GM12874 (cell line): ENCODE measurements at regions not wholly inside any gene's neighbourhood (a gene's known extent, or its start where the extent isn't known, plus 50 kb on each side); places are given as distances from the start of the nearest gene placed in this dataset.

ENCODE experiments used
- TF ChIP-seq, protein P1 (sequence below): IDR thresholded peaks from 2 replicates; pipeline ENCODE4 v1.5.1; 2011; ENCODE audit warnings: low read depth, mild to moderate bottlenecking, control low read depth, low read length, moderate library complexity; ENCODE audit not compliant: insufficient read depth

DNA sequence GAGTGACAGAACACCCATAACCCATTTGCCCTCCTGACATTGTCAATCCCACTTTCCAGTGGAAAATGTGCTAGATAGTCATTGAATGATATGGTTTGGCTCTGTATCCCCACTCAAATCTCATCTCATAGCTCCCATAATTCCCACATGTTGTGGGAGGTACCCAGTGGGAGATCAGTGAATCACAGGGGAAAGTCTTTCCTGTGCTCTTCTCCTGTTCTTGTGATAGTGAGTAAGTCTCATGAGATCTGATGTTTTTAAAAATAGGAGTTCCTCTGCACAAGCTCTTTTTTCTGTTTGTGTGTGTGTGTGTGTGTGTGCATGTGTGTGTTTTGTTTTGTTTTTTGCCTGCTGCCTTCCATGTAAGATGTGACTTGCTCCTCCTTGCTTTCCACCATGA is 191.7 kb downstream of the ARRDC4 start:
- TF ChIP-seq, protein P1, sequence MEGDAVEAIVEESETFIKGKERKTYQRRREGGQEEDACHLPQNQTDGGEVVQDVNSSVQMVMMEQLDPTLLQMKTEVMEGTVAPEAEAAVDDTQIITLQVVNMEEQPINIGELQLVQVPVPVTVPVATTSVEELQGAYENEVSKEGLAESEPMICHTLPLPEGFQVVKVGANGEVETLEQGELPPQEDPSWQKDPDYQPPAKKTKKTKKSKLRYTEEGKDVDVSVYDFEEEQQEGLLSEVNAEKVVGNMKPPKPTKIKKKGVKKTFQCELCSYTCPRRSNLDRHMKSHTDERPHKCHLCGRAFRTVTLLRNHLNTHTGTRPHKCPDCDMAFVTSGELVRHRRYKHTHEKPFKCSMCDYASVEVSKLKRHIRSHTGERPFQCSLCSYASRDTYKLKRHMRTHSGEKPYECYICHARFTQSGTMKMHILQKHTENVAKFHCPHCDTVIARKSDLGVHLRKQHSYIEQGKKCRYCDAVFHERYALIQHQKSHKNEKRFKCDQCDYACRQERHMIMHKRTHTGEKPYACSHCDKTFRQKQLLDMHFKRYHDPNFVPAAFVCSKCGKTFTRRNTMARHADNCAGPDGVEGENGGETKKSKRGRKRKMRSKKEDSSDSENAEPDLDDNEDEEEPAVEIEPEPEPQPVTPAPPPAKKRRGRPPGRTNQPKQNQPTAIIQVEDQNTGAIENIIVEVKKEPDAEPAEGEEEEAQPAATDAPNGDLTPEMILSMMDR = no peak

DNA sequence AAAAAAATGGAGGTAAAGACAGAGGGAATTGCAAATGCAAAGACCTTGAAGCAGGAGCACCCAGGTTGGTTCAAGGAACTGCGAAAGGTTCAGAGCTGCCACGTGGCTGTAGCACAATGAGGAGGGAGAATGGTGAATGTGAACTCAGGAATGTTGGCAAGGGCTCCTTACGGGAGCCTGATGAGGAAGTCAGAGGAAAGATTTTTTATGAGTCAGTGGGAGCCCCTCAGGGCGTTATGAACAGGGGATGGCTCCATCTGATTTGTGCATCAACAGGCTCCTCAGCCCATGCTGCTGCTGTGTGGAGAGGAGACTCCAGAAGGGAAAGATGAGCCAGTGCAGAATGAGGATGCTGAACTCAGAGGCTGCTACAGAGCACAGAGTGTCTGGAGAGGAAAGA is 194.4 kb downstream of the ARRDC4 start:
- TF ChIP-seq, protein P1 = no peak

DNA sequence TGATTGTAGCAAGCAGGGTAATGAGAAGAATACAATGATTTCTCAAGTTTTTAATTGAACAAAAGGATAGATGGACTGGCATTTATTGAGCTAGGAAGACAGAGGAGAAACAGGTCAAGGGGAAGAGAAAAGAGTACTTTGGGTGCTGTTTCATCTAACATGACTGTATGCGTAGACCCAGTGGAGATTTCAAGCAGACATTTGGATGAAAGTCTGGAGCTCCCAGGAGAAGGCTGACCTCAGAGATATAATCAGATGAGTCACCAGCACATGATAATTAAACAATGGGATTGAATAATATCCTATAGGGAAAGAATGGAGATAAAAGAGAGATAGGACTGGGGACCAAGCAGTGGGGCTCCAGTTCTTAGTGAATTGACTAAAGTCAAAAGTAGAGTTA is 194.9 kb downstream of the ARRDC4 start:
- TF ChIP-seq, protein P1 = no peak

DNA sequence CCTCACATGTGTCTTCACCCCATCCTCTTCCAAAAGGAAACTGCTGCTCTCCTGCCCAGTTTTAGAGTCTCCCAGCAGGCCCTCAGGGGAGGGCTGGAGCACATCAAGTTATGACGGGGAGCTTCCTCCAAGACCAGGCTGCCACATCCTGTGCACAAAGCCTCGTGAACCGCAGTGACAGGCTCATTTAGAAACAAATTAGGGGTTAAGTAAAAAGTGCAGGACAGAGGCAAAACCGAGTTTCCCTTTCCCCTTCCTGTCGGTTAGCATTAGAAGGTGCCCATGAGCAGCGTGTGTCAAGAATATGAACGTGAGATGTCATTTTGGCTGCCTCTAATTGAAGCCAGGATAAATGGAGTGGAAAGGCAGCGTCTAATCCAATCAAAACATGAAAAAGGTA is 199.7 kb downstream of the ARRDC4 start:
- TF ChIP-seq, protein P1 = no peak

DNA sequence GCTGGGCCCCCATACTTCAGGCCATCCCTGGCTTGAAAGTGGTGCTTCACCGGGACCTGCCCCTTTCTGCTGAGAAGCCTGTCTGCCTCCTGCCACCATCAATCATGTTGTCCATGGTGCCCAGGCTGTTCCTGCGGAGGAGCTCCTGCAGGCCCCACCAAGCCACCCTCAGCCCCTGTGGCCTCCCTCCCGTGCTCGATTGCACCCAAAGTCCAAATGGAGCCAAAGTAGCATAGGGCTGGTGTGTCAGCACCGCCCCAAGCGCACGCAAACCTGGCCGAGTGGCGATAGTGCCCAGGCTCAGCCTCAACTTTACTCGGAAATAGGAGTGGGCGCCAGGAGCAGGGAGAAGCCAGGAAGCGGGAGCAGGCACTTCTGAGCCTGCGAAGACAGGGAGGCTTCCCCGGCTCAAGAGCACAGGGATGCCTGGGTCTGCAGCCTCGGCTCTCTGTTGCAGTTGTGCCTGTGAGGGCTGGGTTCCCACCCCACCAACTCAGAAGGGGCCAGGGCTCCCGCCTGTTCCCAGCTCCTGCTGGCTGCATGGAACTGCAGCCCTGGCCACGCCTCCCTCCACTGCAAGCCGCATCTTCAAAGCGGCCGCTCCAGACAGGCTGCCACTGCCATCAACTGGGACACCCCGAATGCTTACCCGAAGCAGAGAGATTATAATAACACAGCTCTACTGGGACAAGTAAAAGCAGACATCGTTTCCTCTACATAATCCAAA is 203.0 kb downstream of the ARRDC4 start:
- TF ChIP-seq, protein P1 = no peak

DNA sequence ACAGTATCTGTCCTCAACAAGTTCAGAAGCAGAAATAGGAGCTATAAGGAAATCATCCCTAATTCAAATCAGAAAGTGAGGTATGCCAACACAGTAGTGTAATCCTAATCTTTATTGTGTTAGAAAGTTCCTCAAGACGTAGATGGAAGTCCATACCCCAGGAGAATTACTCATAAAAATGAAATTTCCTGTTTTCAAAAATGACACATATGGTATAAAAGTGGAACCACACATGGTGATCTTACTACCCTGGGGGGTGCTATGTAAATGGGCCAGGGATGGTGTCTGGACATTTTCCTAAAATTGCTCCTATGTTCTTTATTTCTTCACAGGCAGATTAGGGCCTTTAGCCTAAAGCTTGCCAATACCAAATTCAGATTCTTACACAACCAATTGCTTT is 204.1 kb downstream of the ARRDC4 start:
- TF ChIP-seq, protein P1 = no peak

DNA sequence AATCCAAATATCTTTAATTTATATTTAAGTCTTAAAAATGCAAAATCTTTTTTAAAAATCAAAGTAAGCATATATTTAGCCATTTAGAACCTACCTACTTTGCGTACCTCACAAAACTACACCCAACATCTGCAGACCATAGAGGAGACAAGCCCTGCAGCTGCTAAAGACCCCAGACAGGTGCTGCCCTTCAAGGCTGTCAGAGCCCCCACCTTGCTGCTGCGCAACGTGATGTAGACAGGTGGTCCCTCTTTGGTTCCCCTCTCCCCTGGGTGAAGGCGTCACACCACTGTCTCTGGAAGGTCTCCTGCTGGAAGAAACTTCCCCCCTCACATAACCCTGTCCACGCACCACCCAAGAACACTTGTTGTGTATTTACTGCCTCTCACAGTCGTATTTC is 204.5 kb downstream of the ARRDC4 start:
- TF ChIP-seq, protein P1 = no peak
